MV-4-11 (cell line): ENCODE measurements at regions not wholly inside any gene's neighbourhood (a gene's known extent, or its start where the extent isn't known, plus 50 kb on each side); places are given as distances from the start of the nearest gene placed in this dataset.

Source experiments
- DNase-seq: peaks from one replicate; lab custom pipeline; 2025; lab: John Stamatoyannopoulos, UW

DNA sequence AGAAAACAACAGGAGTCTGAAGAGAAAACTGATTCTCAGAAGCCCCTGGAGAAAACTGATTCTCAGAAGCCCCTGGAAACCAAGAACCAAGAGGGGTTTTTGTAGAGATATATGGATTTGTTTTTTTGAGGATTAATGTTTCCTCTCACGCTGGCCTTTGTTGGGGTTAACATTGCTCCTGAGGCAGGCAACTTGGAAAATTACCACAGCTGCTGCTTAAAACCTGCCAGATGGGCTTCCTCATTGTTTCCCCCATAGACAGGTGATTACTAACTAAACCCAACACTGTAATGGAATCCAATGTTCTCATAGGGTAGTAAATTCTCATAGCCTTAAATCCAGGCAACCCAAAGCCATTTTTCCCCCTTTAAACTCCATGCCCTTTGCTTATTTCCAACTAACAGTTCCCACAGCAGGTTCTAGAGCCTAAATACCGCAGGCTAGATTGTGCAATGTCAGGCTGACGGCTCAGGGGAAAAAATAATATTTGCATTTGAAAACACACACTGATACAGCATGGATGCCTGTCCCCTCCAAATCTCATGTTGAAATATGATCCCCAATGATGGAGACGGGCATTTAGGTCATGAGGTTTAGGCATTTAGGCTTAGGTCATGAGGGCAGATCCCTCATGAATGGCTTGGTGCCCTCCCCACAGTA lies 272.3 kb upstream of the PKDCC start:
- DNase-seq: no peak

DNA sequence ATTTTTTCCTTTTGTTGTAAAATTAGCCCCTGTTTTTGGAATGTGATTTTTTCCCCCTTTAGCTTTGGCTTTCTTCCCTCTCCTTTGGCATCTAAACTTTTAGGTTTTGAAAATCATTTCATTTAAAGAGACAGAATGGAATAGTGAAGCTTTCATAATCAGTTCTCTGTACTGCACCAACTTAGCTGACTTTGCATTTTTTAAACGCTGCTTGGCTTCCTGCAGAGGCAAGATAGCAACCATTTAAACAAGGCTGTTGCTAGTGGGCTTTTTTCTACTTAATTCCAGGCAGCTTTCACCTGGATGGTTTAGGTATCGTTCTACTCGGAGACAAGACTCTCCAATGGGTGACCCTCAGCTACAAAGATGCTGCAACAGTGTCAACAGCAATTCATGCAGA lies 267.9 kb upstream of the PKDCC start:
- no peak for DNase-seq

DNA sequence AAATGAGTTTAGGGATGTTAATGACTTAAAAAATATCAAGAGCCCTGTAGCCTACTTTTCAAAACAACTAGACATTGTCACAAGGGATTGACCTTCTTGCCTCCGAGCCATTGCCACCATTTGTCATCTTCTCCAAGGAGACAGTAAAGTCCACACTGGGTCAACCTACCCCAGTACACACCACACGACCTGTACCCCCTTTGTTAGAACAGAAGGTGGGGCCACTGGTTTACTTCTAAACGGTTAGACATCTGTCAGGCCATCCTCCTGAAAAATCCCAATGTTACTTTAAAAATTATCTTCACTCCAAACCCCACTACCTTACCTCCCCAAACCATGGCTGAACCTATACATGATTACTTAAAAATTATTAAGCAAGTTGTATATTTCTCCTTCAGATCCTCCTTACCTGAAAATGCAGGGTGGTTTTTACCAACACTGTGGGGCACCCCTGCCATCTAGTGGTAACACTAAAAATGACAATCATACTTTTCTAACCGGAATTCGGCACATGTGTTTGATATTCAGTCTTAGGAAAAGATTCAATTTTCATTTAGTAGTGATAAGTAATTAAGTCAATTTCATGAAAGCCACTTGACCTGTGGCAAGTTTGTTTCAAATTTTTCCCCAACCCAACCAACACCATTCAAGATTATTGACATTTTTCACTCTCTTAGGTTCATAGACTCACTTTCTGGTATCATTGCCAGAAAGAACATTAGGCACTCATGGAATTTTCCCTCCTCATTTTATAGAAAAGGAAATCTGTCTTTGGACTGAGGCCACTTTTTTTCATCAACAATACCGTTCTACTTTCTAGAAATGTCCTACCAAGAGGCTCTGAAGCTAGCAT lies 265.3 kb upstream of the PKDCC start:
- DNase-seq: peak; percentile 7

DNA sequence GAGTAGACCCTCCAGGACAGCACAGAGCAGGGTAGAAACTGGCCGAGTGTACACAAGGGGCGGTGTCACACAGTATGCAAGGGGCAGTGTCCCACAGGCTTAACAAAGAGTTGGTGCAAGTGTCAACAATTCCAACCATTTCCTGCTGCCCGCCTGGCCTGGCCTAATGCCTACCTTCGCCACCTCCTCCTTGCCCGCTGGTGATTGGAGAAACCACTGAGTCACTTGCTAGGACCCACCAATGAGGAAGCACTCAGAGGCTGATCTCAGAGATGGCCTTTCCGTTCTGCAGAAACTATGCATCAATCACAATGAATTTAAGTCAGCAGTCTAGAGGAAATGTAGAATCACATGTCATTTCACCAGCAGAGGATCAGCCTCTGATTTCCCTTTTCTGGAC lies 263.3 kb upstream of the PKDCC start:
- DNase-seq: no peak

DNA sequence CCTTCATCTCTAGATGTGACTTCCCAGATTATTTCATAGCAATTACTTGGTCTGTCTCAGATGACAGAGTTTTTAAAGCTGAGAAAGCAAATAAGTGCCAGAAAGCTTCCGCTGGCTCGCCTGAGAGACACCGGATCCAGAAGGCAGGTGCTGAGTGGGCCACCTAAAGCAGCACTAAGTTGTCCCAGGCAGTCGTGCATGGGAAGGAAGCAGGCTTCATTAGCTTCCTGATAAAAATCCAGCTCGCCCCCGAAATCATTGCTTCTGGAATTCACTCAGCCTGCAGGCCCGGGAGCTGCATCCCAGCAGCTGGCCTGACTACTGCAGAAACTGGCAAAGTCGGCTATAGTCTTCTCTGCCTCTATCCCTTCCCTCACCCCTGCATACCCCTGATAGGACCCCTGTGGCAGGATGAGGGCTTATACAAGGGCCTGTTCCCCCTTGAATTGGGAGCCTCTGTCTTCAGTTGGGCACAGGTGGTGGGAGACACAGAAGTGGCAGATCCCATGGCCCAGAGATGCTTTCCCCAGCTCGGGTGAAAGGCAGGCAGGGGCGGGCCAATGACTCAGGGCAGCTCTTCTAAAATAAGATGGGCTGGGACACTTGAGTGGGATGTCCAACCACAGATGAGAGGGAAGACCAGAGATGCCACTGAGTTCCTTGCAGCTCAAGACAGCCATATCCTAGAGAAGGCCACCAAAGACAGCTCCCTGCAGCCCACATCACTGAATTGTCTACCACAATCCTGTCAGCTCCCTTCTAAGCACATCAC lies 262.4 kb upstream of the PKDCC start:
- DNase-seq: no peak

DNA sequence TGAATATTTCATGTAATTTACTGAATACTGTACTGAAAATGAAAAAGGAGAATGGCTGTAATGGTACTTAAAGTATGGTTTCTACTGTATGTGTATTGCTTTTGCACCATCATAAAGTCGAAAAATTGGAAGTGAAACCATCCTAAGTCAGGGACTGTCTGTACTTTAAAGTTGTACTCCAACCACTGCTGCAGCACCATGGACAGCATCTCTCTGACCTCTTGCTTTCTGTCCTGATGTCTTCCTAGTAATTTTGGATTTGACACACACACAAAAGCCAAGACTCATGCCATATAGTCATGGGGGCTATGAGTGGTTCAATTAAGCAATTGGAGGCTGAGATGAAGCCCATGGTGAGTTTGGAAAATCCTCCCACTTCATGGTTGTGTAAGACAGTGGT lies 256.3 kb upstream of the PKDCC start:
- peak; percentile 89 for DNase-seq

DNA sequence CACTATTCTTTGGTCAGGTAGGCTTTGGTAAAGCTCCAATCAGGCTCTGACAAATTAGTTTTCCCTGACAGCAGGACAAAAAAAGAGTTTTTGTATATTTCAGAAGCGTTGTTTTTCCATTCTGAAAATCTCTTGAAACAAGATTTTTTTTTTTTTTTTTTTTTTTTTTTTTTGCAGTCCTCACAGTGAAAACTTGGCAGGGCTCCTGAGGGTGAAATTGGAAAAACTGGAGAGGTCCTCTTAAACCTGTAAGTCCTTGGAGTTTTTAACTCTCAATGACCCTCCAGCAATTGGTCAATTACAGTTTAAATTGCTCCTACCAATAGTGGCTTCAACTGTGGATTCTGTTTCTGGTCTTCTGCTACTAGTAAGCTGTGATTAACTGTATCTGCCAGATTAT lies 244.5 kb upstream of the PKDCC start:
- no peak for DNase-seq

DNA sequence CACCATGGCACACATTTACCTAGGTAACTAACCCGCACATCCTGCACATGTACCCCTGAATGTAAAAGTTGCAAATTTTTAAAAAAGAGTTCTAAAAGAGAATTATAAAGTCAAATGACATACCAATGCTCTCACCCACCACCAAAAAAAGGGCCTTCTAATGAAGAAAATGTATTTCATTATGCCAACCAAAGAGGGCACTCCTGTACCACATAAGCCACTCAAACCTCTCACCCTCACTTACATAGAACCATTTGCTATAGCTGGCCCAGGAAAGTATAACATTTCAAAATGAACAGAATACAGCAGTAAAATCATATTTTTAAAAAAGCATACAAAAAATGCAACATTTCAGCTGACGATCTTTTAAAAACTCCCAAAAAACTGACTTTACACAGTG lies 241.5 kb upstream of the PKDCC start:
- no peak for DNase-seq

DNA sequence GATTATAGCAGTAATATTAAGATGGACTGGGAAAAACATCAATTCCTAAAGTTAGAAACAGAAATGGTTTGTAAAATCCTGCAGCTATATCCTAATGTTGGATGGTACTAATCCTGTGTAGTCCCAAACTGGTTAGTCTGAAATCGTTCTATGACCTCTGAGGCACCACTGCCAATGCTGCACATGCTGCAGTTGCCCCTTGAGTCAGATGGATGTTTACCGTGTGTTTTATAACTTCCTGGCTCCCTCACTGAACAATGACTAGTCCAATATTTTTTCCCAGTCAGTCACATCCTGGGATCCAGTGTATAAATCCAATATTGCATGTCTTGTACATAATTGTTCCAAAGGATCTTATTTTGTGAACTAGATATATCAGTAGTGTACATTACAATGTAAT lies 226.7 kb upstream of the PKDCC start:
- DNase-seq: no peak

DNA sequence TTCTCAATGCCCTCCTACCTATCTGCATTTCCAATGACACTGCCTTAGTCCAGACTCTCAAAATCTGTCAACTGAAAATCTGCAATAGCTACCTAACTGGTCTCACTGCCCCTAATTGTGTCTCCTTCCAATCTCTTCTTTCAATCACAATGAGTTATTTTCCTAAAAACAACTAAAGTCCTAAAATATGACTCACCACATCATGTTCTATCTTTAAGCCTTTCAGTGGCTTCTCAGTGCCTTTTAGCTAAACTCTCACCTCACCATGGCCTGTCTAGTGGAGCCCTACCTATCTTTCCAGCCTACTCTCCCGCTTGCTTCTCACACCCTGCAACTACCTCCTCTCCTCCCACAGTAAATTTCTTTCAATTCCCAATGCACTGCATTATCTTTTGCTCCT lies 220.9 kb upstream of the PKDCC start:
- no peak for DNase-seq

DNA sequence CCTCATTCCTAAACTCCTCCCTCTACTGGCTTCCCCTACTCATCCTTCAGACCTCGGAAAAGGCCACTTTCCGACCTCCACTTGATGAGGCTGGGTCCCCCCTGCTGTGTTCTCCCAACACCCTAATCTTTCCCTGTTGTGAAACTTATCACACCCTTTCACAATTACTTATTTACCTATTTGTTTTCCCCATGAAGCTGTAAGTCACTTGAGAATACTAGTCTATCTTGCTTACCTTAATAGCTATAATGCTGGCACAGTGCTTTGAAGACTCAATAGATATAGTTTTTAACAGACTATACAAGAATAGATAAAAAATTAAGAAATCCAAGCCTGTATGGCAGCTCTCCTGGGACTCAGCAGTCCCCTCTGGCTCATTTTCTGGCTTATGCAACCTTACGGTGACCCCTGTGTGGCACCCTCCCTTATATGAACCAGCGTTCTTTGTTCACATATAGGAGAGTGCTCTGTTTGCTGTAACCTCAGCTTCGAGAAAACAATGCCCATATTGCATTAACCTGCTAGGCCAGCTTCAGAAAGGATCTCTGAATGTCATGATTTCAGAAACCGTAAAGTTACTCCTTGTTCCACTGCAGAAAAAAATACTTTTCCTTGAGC lies 220.4 kb upstream of the PKDCC start:
- DNase-seq: no peak

DNA sequence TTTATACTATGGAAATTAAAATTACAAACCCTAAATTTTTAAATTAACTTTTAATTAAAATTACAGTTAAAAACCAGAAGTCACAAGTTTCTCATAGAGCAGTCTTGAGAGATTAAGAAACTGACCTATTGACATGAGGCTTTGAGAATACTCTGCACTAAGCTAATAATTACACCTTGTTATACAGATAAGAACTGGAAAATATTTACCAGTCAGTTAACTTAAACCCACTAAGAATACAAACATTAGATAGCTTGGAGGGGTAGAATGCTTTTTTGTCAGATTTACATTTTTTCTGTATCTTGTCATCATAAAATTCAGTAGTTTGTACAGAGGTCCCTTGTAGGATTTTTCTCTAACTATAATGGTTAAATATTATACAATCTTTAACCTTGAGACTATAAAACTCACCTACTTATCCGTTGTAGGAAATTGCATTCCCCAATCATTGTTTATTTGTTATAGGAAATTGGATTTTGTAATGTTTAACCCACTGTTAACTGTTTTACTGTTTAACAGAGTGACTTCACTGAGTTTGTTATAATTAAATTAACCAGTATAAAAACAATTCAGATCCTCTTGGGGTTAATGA lies 219.7 kb upstream of the PKDCC start:
- DNase-seq: no peak

DNA sequence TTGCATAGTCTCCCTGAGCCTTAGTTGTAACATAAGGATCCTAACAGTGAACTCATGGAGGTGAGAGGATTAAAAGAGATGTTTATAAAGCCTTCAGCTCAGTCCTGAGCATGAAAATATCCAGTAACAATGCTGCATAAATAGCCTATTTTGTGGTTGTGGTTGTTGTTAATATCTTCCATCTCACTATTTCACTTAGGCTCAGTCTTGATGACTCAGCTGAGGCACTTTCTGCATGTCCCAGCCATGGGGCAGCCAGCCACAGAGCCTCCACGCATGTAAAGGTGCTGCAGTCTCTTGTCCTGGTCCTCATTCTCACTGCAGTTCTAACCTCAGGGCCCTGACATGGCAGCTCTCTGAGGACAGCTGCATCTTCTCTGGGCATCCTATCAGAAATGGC lies 218.8 kb upstream of the PKDCC start:
- DNase-seq: peak; percentile 4

DNA sequence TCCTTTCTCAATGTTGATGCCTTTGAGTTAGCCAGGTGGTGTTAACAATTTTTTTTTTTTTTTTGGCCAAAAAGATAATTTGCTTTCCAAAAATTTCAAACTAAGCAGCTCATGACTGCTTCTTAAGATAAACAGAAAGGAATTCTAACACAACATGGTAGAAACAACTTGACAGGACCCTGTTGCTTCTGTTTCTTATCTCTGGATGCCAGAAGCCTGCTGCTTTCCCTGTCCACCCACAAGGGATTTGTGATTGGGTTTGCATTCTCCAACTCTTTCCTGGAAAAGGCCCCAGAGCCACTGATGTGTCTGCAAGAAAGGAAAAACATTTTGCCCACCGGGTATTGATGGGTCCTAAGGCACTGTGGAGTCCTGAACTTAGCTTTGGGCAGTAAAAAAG lies 217.2 kb upstream of the PKDCC start:
- no peak for DNase-seq

DNA sequence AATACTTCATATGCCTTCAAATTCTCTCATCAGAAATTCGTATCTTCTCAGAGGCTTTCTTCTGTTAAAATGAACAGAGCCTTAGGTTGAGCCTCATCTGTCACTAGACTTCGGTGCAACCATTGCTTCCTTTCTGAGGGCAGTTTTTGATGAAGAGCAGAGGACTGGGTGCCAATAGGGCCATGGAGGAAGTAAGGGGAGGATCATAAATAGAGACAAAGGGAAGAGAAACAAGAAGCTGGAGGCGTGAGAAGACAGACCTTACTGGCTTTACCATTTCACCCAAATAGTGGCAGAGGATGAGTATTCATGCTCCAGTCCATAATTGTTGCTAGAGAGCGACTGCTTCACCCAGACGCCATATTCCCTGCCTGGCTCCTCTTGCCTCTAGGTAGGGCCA lies 215.6 kb upstream of the PKDCC start:
- peak; percentile 80 for DNase-seq

DNA sequence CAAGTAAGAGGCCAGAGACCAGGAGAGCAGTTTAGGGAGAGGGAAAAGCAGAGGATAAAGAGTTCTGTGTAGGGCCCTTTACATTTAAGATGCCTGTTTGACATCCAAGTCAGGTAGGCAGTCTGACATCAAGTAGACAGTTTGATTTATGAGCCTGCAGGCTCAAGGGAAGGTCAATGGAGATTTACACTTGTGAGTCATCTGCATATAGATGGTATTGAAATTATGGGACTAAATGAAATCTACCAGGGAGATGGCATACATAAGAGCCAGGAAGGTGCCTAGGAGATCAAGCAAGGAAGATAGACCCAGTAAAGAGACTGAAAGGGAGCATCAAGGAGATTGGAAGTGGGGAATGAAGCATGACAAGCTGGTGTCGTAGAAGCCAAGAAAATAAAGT lies 212.4 kb upstream of the PKDCC start:
- no peak for DNase-seq

DNA sequence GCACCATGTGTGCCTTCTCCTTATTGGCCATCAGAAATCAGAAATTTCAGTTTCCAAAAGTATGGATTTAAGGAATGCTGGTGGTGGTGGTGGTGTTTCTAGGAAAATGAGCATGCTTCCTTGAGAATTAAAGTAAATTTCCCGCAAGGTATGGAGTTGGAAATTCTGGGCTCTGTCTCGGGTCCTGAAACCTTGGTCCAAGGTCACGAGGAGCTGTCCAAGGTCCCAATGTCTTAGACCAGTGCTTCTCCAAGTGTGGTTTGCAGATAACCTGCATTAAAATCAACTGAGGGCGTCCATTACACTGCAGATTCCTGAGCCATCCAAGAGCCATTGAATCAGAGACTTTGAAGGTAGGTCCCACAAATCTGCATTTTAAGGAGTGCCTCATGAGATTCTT lies 210.9 kb upstream of the PKDCC start:
- peak; percentile 41 for DNase-seq

DNA sequence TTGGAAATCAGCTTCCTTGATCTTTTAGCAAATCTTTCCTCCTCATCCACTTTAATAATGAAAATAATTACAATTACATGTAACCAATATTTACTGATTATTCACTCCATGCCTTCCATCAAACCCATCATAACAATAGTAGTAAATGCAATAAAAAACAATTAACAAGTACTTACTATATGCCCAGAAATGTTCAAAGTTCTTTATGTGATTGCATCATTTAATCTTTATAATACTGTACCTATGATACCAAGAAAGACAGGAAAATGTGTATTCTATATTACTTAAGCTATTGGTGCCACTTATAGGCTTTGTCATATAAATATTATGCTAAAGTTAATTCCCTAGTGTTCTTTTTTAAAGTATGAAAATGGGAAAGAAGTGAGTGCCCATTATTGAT lies 210.2 kb upstream of the PKDCC start:
- DNase-seq: no peak

DNA sequence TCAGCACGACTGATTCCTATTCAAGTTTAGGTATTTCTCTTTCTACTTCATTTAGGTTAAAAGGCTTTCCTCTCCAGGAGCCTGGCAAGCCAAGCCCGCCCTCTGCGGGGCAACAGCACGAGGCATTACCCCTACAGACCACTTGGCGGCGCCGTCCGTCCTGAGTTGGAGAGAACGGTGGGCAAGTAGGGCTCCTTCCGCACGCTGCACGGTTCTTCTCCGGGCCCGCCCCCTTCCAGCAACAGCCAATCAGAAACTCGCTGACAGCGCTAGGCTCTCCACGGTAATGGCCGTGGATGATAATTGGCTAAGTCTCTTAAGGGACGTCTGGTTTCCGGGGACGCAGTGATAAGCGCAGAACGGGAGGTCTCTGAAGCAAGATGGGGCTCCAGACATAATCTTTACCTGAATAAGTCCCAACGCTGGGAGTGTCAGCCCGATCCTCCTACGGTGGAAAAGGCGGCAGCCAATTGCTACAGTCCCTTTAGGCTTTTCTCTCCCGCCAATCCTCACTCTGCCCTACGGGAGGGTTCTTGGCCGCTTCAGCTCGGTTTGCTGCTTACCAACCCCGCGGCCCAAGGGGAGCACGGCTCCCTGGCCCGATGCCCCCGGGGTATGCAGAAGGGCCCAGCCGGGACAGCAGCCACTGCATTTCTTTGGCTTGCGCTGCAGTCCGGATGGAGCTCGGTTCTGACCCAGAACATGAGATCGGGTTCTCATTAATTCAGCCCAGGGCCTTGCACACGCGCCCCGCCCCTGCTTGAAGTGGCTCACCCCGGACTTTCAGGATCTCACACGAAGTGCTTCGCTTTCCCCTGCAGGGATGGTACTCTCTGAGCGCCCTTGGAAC lies 206.9 kb upstream of the PKDCC start:
- DNase-seq: peak; percentile 97

DNA sequence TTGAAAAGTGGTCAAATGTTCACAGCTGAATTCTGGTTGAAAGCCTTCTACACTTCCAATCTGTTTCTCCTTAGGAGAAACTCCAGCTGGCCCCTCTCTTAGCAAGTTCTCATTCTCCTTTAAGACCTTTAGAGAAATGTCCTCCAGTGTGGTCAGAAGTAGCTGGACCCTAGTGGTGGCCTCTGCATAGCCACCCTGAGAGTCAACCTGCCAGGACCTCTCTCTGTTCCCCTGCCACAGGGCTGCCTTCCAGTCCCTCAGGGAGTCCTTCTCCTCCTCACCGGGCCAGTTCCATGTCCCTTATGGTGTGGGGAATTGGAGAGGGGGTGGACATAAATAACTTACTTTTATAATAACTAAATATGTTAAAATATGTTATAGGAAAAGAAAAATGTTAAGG lies 200.9 kb upstream of the PKDCC start:
- no peak for DNase-seq

DNA sequence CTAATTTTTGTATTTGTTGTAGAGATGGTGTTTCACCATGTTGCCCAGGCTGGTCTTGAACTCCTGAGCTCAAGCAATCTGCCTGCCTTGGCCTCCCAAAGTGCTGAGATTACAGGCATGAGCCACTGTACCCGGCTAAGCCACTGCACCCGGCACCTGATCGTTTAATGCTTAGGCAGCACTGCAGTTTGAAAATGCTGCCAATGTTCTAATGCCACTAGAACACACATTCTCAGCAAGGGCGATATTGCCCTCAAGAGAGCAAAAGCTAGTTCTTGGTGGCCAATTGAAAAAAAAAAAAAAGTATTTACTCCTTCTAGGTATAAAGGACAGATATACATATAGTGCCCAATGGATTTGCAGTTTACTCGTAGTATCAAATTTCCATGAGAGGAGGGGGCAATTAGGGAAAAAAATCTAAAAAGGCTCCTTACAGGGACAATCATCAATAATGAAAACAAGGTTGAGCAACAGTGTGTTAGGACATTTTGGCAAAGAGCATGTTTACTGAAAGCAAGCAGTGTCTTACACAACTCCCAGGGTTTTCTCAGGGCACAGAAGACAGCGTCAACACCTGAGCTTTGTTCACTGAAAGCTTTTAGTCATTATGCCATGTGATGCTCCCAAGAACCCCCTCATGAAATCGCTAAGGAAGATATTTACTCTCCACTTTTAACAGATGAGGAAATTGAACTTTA lies 199.9 kb upstream of the PKDCC start:
- no peak for DNase-seq
